GM10266 (cell line): ENCODE measurements at regions not wholly inside any gene's neighbourhood (a gene's known extent, or its start where the extent isn't known, plus 50 kb on each side); places are given as distances from the start of the nearest gene placed in this dataset.

ENCODE experiments used
- DNase-seq: peaks from one replicate; pipeline ENCODE4 v3.0.0; 2012; ENCODE audit errors: extremely low spot score
- CTCF ChIP-seq: IDR thresholded peaks from 2 replicates; pipeline ENCODE4 v1.5.1; 2012; ENCODE audit warnings: mild to moderate bottlenecking, low read depth; ENCODE audit not compliant: control insufficient read depth, insufficient read depth; ENCODE audit errors: missing control alignments

- TF ChIP-seq CTCF: no peak
- DNase-seq: no peak
Observed at GRCh38 chr22:46090036-46090591, 60.2 kb upstream of the PPARA start.

DNA sequence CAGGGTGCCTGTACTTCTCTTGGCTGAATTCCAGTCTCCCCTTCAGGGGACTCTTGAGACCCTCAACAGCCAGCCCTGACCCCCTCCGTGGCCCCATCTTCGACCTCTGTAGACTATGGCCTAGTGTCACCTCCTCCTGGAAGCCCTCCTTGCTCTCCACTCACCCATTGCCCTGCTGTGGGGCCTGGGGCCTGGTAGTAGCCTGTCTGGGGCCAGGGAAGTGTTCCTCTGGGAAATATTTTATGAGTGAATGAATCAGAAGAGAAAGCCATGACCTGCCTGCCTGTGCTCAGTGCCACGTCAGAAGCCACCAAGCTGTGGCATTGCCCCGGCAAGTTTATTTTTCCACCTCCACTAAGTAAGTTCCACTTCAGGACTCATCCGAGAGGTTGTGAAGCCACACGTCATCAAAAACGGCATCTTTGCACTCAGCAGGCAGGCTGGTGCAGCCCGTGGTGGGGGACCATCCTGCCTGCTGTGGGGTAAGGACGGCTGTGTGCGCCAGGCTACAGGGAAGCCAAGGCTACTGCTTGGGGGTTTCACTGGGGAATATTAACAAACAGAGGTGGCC lies 59.6 kb upstream of the PPARA start:
- no peak for DNase-seq

DNA sequence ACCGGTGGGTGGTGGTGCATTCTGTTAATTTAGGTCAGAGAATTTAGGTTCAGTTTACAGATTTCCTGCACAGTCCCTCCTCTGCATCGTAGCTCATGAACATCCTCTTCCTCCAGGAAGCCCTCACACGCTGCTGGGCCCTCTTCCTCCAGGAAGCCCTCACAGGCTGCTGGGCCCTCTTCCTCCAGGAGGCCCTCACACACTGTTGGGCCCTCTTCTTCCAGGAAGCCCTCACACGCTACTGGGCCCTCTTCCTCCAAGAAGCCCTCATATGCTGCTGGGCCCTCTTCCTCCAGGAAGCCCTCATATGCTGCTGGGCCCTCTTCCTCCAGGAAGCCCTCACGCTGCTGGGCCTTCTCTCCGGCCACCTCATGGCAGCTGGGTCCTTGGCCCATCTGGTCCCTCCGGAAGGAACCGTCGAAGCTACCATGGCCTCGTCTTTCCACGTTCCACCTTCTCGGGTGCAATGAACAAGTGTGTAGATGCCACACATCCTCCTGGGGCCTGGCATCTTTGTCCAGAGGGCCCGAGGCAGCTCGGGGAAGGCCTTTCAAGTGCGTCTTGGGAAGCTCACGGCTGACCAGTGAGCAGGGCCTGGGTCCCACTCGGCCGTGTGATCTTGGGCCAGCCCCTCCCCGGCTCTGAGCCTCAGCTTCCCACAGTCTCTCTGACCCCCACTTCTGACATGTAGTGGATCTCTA lies 58.9 kb upstream of the PPARA start:
- no peak for DNase-seq
- no peak for TF ChIP-seq CTCF

More for the DNA sequence above, 59.6 kb upstream of the PPARA start:
- no peak for TF ChIP-seq CTCF

DNA sequence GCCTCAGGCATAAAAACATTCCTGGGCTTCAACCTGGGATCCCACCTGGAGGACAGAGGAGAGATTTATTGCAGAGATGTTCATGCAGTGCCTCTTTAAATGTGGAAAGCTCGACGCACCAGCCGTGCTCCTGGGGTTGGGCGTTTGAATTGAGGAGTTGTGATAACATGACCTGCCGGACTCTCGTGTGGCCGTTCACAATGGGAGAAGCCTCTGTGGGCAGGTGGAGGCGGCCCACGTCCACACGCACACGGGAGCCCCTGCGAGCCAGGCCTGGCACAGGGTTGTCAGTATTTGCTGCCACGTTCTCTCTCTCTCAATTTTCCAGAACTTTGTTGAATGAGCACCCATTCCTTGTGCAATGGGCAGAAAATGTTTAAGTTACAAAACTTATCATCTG lies 58.3 kb upstream of the PPARA start:
- no peak for DNase-seq
- TF ChIP-seq CTCF: no peak

DNA sequence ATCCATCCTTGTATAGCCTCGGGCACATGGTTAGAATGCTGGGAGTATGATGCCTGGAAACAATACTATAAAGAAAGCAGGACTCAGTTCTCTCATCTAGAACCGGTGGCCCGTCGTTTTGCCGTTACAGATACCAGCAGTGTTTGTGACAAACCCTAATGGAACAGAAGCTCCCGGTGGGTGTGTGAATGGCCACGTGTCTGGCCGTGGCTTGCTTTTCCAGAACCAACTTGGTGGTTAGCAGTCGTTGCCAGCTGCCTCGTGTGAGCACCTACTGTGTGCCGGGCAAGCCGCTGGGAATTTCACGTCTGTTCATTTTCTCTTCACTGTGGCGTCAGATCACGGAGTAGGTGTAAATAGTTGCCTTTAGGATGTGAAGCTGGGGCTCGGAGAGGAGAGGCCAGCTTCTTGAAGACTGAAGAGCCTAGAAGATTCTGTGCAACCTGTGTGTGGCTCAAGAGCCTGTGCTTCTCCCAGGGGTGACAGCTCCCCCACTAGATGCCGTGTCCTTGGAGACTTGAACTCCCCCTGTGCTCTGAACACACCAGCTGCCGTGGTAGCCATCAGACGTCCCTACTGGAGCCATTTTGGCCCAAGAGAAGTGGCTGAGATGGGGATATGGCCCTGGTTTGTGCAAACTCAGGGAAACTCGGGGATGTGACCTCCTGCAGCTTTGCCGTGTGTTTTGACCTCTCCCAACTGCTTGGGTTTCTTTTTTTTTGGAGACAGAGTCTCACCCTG lies 57.5 kb upstream of the PPARA start:
- no peak for TF ChIP-seq CTCF
- DNase-seq: no peak

DNA sequence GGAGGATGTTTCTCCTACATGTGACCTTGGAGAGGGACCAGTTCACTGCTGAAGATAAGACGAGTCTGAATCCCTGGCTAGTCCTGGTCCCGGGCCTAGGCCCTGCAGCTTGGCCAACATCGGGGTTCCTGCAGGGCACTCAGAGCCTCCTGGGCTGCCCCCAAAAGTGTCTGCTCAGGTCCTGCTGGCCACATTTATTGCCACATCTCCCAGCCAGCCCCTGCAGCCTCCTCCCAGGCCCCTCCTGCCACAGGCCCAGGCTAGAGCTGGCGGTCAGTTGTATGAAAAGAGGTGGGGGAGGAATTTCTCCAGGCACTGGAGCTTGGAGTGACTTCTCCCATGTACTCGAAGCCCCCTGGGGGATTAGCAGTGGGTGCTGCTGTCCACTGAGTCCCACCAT lies 56.5 kb upstream of the PPARA start:
- no peak for DNase-seq
- no peak for TF ChIP-seq CTCF

- no peak for TF ChIP-seq CTCF
- no peak for DNase-seq
Observed at GRCh38 chr22:46094676-46095075, 55.6 kb upstream of the PPARA start.
